CD14-positive monocyte (primary cell): ENCODE measurements at regions not wholly inside any gene's neighbourhood (a gene's known extent, or its start where the extent isn't known, plus 50 kb on each side); places are given as distances from the start of the nearest gene placed in this dataset.

Experiments used
- DNase-seq, 3 donors: peaks; one replicate each; pipeline ENCODE4 v3.0.0-alpha.2; 2011 to 2022
- H2AFZ ChIP-seq: 2 replicates; pipeline ENCODE4 v1.6.0; 2012; ENCODE audit warnings: mild to moderate bottlenecking, low read depth, low read length, inconsistent platforms; ENCODE audit not compliant: insufficient read depth, poor library complexity, severe bottlenecking
- H3K27ac ChIP-seq, 2 donors: 1 replicate in 1 of 2; 2 replicates in 1 of 2; pipeline ENCODE4 v1.5.1; 2012 to 2013; ENCODE audit warnings: low read length in 2 of 2, control low read depth in 1 of 2, inconsistent platforms in 1 of 2, low read depth in 1 of 2, mild to moderate bottlenecking in 1 of 2
- H3K27me3 ChIP-seq, 2 donors: one replicate each; pipeline versions ENCODE4 v1.6.0 to v1.6.1; 2011 to 2013; ENCODE audit warnings: low read length in 2 of 2; ENCODE audit not compliant: control insufficient read depth in 2 of 2, insufficient read depth in 2 of 2
- H3K36me3 ChIP-seq, 2 donors: replicated peaks in 1 of 2; 1 replicate in 1 of 2; 2 replicates in 1 of 2; pipeline versions ENCODE4 v1.5.1 to v1.6.1; 2012 to 2013; ENCODE audit warnings: low read length in 2 of 2, control low read depth in 1 of 2, inconsistent platforms in 1 of 2, mild to moderate bottlenecking in 1 of 2; ENCODE audit not compliant: insufficient read depth in 2 of 2, control insufficient read depth in 1 of 2
- H3K4me1 ChIP-seq, 2 donors: 1 replicate in 1 of 2; 2 replicates in 1 of 2; pipeline versions ENCODE4 v1.5.1 to v1.6.1; 2012 to 2013; ENCODE audit warnings: low read length in 2 of 2, control low read depth in 1 of 2, inconsistent platforms in 1 of 2, mild to moderate bottlenecking in 1 of 2, moderate library complexity in 1 of 2; ENCODE audit not compliant: insufficient read depth in 2 of 2, control insufficient read depth in 1 of 2
- H3K4me2 ChIP-seq: replicated peaks from 2 replicates; pipeline ENCODE3; 2012; ENCODE audit warnings: low read length, moderate library complexity, mild to moderate bottlenecking; ENCODE audit not compliant: poor library complexity, severe bottlenecking; ENCODE audit errors: extremely low read depth
- H3K4me3 ChIP-seq, 3 experiments: fragments of 200-600 bp in 1 of 3; sonication (generic) in 1 of 3; replicated peaks in 1 of 3; 1 replicate in 2 of 3; 2 replicates in 1 of 3; pipeline ENCODE4 v1.5.1; 2011 to 2013; ENCODE audit warnings: low read length in 3 of 3, mild to moderate bottlenecking in 3 of 3, control low read depth in 2 of 3, low read depth in 2 of 3, inconsistent platforms in 1 of 3, moderate library complexity in 1 of 3
- H3K79me2 ChIP-seq: 2 replicates; pipeline ENCODE4 v1.6.0; 2012; ENCODE audit warnings: mild to moderate bottlenecking, control low read depth, inconsistent platforms, low read length, moderate library complexity; ENCODE audit not compliant: insufficient read depth
- H3K9ac ChIP-seq: 2 replicates; pipeline ENCODE4 v1.6.0; 2017; ENCODE audit warnings: low read length, mild to moderate bottlenecking; ENCODE audit not compliant: insufficient read depth, poor library complexity, severe bottlenecking
- H3K9me3 ChIP-seq, 2 donors: replicated peaks in 1 of 2; 1 replicate in 1 of 2; 2 replicates in 1 of 2; pipeline versions ENCODE4 v1.5.1 to v1.6.1; 2012 to 2013; ENCODE audit warnings: low read length in 2 of 2, control low read depth in 1 of 2; ENCODE audit not compliant: control insufficient read depth in 1 of 2, insufficient read depth in 1 of 2
- H4K20me1 ChIP-seq: 2 replicates; pipeline ENCODE4 v1.6.0; 2012; ENCODE audit warnings: mild to moderate bottlenecking, low read length, control low read depth, moderate library complexity; ENCODE audit not compliant: insufficient read depth
- H3K27ac Mint-ChIP-seq, 7 donors: one replicate each; pipeline ENCODE4 v1.8.0; 2020; ENCODE audit warnings: mild to moderate bottlenecking in 7 of 7, mixed read lengths in 7 of 7, moderate library complexity in 6 of 7, inconsistent platforms in 2 of 7
- H3K27me3 Mint-ChIP-seq, 3 donors: one replicate each; pipeline ENCODE4 v1.8.0; 2021 to 2022; ENCODE audit warnings: low read depth in 3 of 3, mild to moderate bottlenecking in 3 of 3, mixed read lengths in 3 of 3, moderate library complexity in 3 of 3, inconsistent platforms in 1 of 3
- H3K36me3 Mint-ChIP-seq, 2 donors: one replicate each; pipeline ENCODE4 v1.8.0; 2020; ENCODE audit warnings: mixed read lengths in 2 of 2, inconsistent platforms in 1 of 2, mild to moderate bottlenecking in 1 of 2
- H3K4me1 Mint-ChIP-seq: one replicate; pipeline ENCODE4 v1.8.0; 2020; ENCODE audit warnings: mild to moderate bottlenecking, mixed read lengths
- H3K4me3 Mint-ChIP-seq, 2 donors: one replicate each; pipeline ENCODE4 v1.8.0; 2020; ENCODE audit warnings: mild to moderate bottlenecking in 2 of 2, mixed read lengths in 2 of 2, moderate library complexity in 1 of 2
- H3K9me3 Mint-ChIP-seq, 7 donors: one replicate each; pipeline ENCODE4 v1.8.0; 2020 to 2022; ENCODE audit warnings: mixed read lengths in 7 of 7, mild to moderate bottlenecking in 6 of 7, moderate library complexity in 6 of 7, inconsistent platforms in 2 of 7
- WGBS: methylation state at CpG from one replicate; pipeline ENCODE4 v1.1.5; 2013; ENCODE audit warnings: missing lambda C conversion rate; ENCODE audit not compliant: insufficient coverage; 5-methylcytosine and 5-hydroxymethylcytosine counted together
- intact Hi-C, 2 donors: fragments of 100-400 bp; cut with micrococcal nuclease; formaldehyde crosslinking; loops; one replicate each; pipeline versions ENCODE4 v1.15.0 to v1.15.1; 2023
- TF ChIP-seq, protein P1 (sequence below): fragments of 200-600 bp; IDR thresholded peaks from one replicate; pipeline ENCODE4 v1.8.0; 2022; ENCODE audit warnings: antibody characterized with exemption, mild to moderate bottlenecking

DNA sequence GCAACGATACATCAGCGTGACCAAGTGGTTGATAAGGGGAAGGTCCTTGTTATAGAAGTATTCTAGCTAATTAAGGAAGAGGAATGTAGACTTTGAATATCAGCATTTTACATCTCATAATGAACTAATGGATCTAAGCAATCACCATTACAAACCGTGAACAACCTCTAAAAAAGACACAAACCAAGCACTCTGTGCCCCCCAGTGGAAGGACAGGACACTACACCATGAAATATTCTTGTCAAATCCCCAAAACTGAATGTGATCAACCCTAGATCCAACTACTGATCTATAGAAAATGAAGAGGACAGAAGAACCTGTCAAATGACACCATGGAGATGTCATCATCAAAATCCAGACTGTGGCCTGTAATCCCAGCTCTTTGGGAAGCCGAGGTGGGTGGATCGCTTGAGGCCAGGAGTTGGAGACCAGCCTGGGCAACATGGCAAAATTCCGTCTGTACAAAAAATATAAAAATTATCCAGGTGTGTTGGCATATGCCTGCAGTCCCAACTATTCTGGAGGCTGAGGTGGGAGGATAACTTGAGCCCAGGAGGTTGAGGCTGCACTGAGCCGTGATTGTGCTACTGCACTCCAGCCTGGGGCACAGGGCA, 111.3 kb upstream of the CARD11 start:
- WGBS, result 11% methylated on average over 3 of the region's 7 CpGs
- H3K36me3 Mint-ChIP-seq, result no peaks in the 10 kb centered on the region
- intact Hi-C loops, result loop anchor here (5.0 kb wide), 3 partner anchors 88 to 288 kb away; no protein-coding TSS in a partner anchor
- Histone ChIP-seq H3K4me3 (no peak overlapping the region), H2AFZ (no peak overlapping the region), H3K9me3 (no peaks in the 10 kb centered on the region), H3K36me3 (no peaks in the 10 kb centered on the region), H3K27me3 (peaks cover 0 to 3% of the 10 kb centered on the region in 2 donors), H4K20me1 (no peaks in the 10 kb centered on the region), H3K4me2 (no peak overlapping the region), H3K9ac (no peak overlapping the region), H3K27ac (no peak overlapping the region), H3K79me2 (no peaks in the 10 kb centered on the region), H3K4me1 (no peaks in the 10 kb centered on the region)
- no peak overlapping the region for H3K4me3 Mint-ChIP-seq
- peaks cover 12 to 16% (median 14%) of the 10 kb centered on the region in 3 donors for H3K27me3 Mint-ChIP-seq
- H3K9me3 Mint-ChIP-seq, result peaks cover 0 to 2% (median 0%) of the 10 kb centered on the region in 7 donors
- no peak overlapping the region for H3K27ac Mint-ChIP-seq
- DNase-seq, result peak; percentile 19 to 40 (median 37)
- peaks cover 2% of the 10 kb centered on the region for H3K4me1 Mint-ChIP-seq
- TF ChIP-seq, protein P1, sequence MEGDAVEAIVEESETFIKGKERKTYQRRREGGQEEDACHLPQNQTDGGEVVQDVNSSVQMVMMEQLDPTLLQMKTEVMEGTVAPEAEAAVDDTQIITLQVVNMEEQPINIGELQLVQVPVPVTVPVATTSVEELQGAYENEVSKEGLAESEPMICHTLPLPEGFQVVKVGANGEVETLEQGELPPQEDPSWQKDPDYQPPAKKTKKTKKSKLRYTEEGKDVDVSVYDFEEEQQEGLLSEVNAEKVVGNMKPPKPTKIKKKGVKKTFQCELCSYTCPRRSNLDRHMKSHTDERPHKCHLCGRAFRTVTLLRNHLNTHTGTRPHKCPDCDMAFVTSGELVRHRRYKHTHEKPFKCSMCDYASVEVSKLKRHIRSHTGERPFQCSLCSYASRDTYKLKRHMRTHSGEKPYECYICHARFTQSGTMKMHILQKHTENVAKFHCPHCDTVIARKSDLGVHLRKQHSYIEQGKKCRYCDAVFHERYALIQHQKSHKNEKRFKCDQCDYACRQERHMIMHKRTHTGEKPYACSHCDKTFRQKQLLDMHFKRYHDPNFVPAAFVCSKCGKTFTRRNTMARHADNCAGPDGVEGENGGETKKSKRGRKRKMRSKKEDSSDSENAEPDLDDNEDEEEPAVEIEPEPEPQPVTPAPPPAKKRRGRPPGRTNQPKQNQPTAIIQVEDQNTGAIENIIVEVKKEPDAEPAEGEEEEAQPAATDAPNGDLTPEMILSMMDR, result peak; percentile 81

DNA sequence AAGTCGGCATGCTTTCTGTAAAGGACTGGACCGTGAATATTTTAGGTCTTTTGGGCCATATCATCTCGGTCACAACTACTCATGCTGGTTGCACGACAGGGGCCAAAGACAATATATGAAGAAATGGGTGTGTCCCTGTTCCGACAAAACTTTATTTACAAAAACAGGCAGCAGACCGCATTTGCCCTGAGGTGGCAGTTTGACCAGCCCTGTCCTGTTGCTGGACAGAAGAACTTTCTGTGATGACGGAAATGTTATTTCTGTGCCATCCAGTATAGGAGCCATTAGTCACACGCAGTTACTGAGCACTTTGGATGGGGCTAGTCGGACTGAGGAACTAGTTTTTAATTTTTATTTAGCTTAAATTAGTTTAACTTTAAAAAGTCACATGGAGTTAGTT, 112.8 kb upstream of the CARD11 start:
- Mint-ChIP-seq H3K4me1 (peaks cover 2% of the 10 kb centered on the region), H3K9me3 (peaks cover 0 to 2% (median 0%) of the 10 kb centered on the region in 7 donors), H3K27me3 (peaks cover 6 to 13% (median 11%) of the 10 kb centered on the region in 3 donors), H3K27ac (no peak overlapping the region), H3K36me3 (no peaks in the 10 kb centered on the region), H3K4me3 (no peak overlapping the region)
- H3K4me2 ChIP-seq, result no peak overlapping the region
- H3K27me3 ChIP-seq, result peaks cover 0 to 3% of the 10 kb centered on the region in 2 donors
- WGBS, result 100% methylated on average over 4 of the region's 9 CpGs
- H2AFZ ChIP-seq, result no peak overlapping the region
- DNase-seq, result no peak
- H3K79me2 ChIP-seq, result no peaks in the 10 kb centered on the region
- H4K20me1 ChIP-seq, result no peaks in the 10 kb centered on the region
- H3K36me3 ChIP-seq, result no peaks in the 10 kb centered on the region
- H3K9ac ChIP-seq, result no peak overlapping the region
- intact Hi-C loops, result loop anchor here (5.0 kb wide), 2 partner anchors 269 to 289 kb away; no protein-coding TSS in a partner anchor
- no peak overlapping the region for H3K27ac ChIP-seq
- no peaks in the 10 kb centered on the region for H3K9me3 ChIP-seq
- TF ChIP-seq, protein P1, result no peak
- no peak overlapping the region for H3K4me3 ChIP-seq
- H3K4me1 ChIP-seq, result no peaks in the 10 kb centered on the region
